HCT116 (cell line): ENCODE measurements at regions not wholly inside any gene's neighbourhood (a gene's known extent, or its start where the extent isn't known, plus 50 kb on each side); places are given as distances from the start of the nearest gene placed in this dataset.

ENCODE experiments used
- ATAC-seq: fragments of 200-7000 bp; cut with Tn5 transposase; 2 replicates; pipeline ENCODE4 v1.9.1; 2020; ENCODE audit warnings: mild to moderate bottlenecking, moderate library complexity
- BruUV-seq: library from RNA; stranded (reverse); fragments of 400-500 nt; replicated peaks from 2 replicates; lab custom pipeline; 2021; lab: Mats Ljungman, UMichigan
- CTCF ChIA-PET: fragments of 300-600 bp; sonication (Branson Sonifier 250); formaldehyde crosslinking; loops from one replicate; lab custom pipeline; 2021; ENCODE audit warnings: antibody characterized with exemption; lab: Charles Lee
- POLR2A ChIA-PET: fragments of 300-600, 350-600 bp; sonication (Branson Sonifier 250); formaldehyde crosslinking; loops from one replicate; lab custom pipeline; 2021; ENCODE audit warnings: antibody characterized with exemption; lab: Charles Lee
- RAD21 ChIA-PET, 2 experiments: fragments of 300-600 bp; sonication (Branson Sonifier 250); formaldehyde crosslinking; loops; one replicate each; lab custom pipeline; 2023; ENCODE audit warnings: low total read pairs in 2 of 2; ENCODE audit not compliant: uncharacterized antibody in 2 of 2, unreplicated experiment in 2 of 2, low non-redundant PET in 1 of 2; lab: Charles Lee
- DNase-seq: peaks from one replicate; pipeline ENCODE4 v3.0.0-alpha.2; 2010; ENCODE audit warnings: low read depth, low spot score
- H2AFZ ChIP-seq: fragments of 200-600 bp; shearing (Covaris generic), sonication (generic); 2 replicates; pipeline ENCODE4 v1.6.1; 2017; ENCODE audit warnings: low read depth, mixed run types, mixed read lengths, antibody characterized with exemption, low read length; ENCODE audit not compliant: poor library complexity, severe bottlenecking
- H3K27ac ChIP-seq: 2 replicates; pipeline ENCODE4 v1.5.1; 2012; ENCODE audit warnings: low read depth, low read length
- H3K27me3 ChIP-seq: fragments of 200-600 bp; sonication (generic); 2 replicates; pipeline ENCODE4 v1.6.1; 2016; ENCODE audit warnings: mixed run types, low read length, mixed read lengths; ENCODE audit not compliant: insufficient read depth
- H3K36me3 ChIP-seq, 2 experiments: fragments of 200-500 bp in 1 of 2; fragments of 200-600 bp in 1 of 2; sonication (Bioruptor generic) in 1 of 2; sonication (generic) in 1 of 2; 2 replicates each; pipeline versions ENCODE4 v1.5.1 to v1.6.1; 2014 to 2016; ENCODE audit warnings: low read length in 2 of 2, inconsistent platforms in 1 of 2, mixed read lengths in 1 of 2, mixed run types in 1 of 2; ENCODE audit not compliant: insufficient read depth in 2 of 2, control insufficient read depth in 1 of 2
- H3K4me1 ChIP-seq, 2 experiments: fragments of 200-600 bp in 1 of 2; sonication (generic) in 1 of 2; 2 replicates each; pipeline versions ENCODE4 v1.5.1 to v1.6.1; 2012 to 2017; ENCODE audit warnings: low read length in 2 of 2, inconsistent platforms in 1 of 2, mild to moderate bottlenecking in 1 of 2, mixed read lengths in 1 of 2, mixed run types in 1 of 2, moderate library complexity in 1 of 2; ENCODE audit not compliant: insufficient read depth in 2 of 2, control insufficient read depth in 1 of 2
- H3K4me2 ChIP-seq: fragments of 200-600 bp; sonication (generic); 2 replicates; pipeline ENCODE4 v1.6.1; 2017; ENCODE audit warnings: mixed run types, low read length, mixed read lengths
- H3K4me3 ChIP-seq, 2 experiments: fragments of 200-600 bp in 1 of 2; sonication (generic) in 1 of 2; replicated peaks in 1 of 2; 2 replicates each; pipeline ENCODE4 v1.5.1; 2011 to 2016; ENCODE audit warnings: low read length in 2 of 2, control low read depth in 1 of 2, low read depth in 1 of 2, mild to moderate bottlenecking in 1 of 2, mixed read lengths in 1 of 2, mixed run types in 1 of 2
- H3K79me2 ChIP-seq: fragments of 200-600 bp; sonication (generic); 2 replicates; pipeline ENCODE4 v1.6.1; 2017; ENCODE audit warnings: mild to moderate bottlenecking, mixed run types, low read length, moderate library complexity, mixed read lengths; ENCODE audit not compliant: insufficient read depth
- H3K9ac ChIP-seq: fragments of 200-600 bp; sonication (generic); 2 replicates; pipeline ENCODE4 v1.6.1; 2016; ENCODE audit warnings: low read length, mixed read lengths
- H3K9me2 ChIP-seq: fragments of 200-600 bp; sonication (generic), shearing (Covaris generic); 2 replicates; pipeline ENCODE4 v1.6.1; 2017; ENCODE audit warnings: mixed run types, mild to moderate bottlenecking, moderate library complexity; ENCODE audit not compliant: insufficient read depth
- H3K9me3 ChIP-seq, 2 experiments: fragments of 200-500 bp in 1 of 2; fragments of 200-600 bp in 1 of 2; sonication (Bioruptor generic) in 1 of 2; sonication (generic) in 1 of 2; 2 replicates each; pipeline ENCODE4 v1.6.1; 2014 to 2017; ENCODE audit warnings: low read length in 2 of 2, mixed read lengths in 2 of 2, inconsistent platforms in 1 of 2, low read depth in 1 of 2, mild to moderate bottlenecking in 1 of 2, mixed run types in 1 of 2, moderate library complexity in 1 of 2; ENCODE audit not compliant: control insufficient read depth in 1 of 2, insufficient read depth in 1 of 2
- H4K20me1 ChIP-seq: fragments of 200-600 bp; sonication (generic), shearing (Covaris generic); 2 replicates; pipeline ENCODE4 v1.6.1; 2017; ENCODE audit warnings: mixed run types, mild to moderate bottlenecking, moderate library complexity; ENCODE audit not compliant: insufficient read depth
- RAD21 ChIP-seq: IDR thresholded peaks from 2 replicates; pipeline ENCODE4 v1.6.1; 2012; ENCODE audit warnings: low read depth, mild to moderate bottlenecking
- TCF7L2 ChIP-seq: IDR thresholded peaks from 2 replicates; pipeline ENCODE4 v1.7.0; 2011; ENCODE audit warnings: borderline replicate concordance, inconsistent platforms; ENCODE audit not compliant: insufficient read depth, insufficient read length; ENCODE audit errors: extremely low read depth
- ZFX ChIP-seq: fragments of 450-650 bp; IDR thresholded peaks from 2 replicates; pipeline ENCODE4 v1.6.1; 2017
- ZNF274 ChIP-seq: fragments of 200-500 bp; sonication (Bioruptor generic); IDR thresholded peaks from 2 replicates; pipeline ENCODE4 v1.6.1; 2014; ENCODE audit warnings: mild to moderate bottlenecking, low read depth, low read length, inconsistent platforms
- intact Hi-C: fragments of 100-400 bp; cut with micrococcal nuclease; formaldehyde crosslinking; loops from 2 replicates; pipeline ENCODE4 v1.10.0; 2022
- TF ChIP-seq, protein P1 (sequence below), 3 experiments: fragments of 200-600 bp in 1 of 3; sonication (generic) in 1 of 3; IDR thresholded peaks in 2 of 3; conservative IDR thresholded peaks in 1 of 3; 2 replicates each; pipeline ENCODE4 v1.5.1; 2012 to 2017; ENCODE audit warnings: low read depth in 2 of 3, low read length in 2 of 3, antibody characterized with exemption in 1 of 3, borderline replicate concordance in 1 of 3, control low read depth in 1 of 3, mild to moderate bottlenecking in 1 of 3, mixed read lengths in 1 of 3, mixed run types in 1 of 3, moderate library complexity in 1 of 3; ENCODE audit not compliant: insufficient read depth in 1 of 3
- TF ChIP-seq, protein P2 (sequence below): IDR thresholded peaks from 2 replicates; pipeline ENCODE4 v1.6.1; 2012

DNA sequence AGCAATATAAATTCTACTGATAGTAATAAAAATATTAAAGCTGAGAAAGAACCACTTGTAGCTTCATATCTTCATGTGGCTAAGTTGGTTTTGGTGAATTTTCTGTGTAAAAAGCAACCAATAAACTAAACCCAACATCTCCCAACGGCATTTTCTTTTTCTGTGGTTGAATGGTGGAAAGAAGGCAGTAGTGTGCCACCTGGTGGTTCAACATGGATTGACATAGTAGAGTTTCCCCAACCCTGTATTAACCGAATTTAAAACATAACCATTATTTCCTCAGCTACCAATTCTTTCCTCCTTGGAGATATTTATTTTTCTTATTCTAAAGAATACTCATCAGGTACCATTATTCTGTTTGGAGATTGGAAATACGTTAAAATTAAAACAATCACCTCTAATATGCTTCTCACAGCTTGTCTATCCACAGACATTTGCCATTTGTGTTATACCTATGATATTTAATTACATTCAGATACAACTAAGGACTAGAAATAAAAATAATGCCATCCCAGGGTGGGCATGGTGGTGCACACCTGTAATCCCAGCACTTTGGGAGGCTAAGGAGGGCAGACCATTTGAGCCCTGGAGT, 117.1 kb upstream of the EEF1E1 start:
- Histone ChIP-seq H3K4me2 (peak overlapping the region; percentile 33; the same call in 1 of the 2 replicates), H3K9me2 (no peaks in the 10 kb centered on the region), H3K4me1 (no peaks in the 10 kb centered on the region), H2AFZ (peak overlapping the region; percentile 85), H3K79me2 (no peaks in the 10 kb centered on the region), H3K27me3 (no peaks in the 10 kb centered on the region), H3K9ac (no peak overlapping the region), H3K9me3 (no peaks in the 10 kb centered on the region), H4K20me1 (no peaks in the 10 kb centered on the region), H3K27ac (no peak overlapping the region), H3K4me3 (no peak overlapping the region), H3K36me3 (no peaks in the 10 kb centered on the region)
- CTCF ChIA-PET = interaction anchor here (0.7 to 3.7 kb wide), 15 partner anchors 9 to 496 kb away, joined by 3 to 198 read pairs (median 5); no protein-coding TSS in a partner anchor
- POLR2A ChIA-PET = interaction anchor here (1.5 kb wide), 1 partner anchor 88 kb away, joined by 10 read pairs; no protein-coding TSS in a partner anchor
- intact Hi-C loops = loop anchor here (1.0 to 5.0 kb wide), 3 partner anchors 47 to 497 kb away; no protein-coding TSS in a partner anchor
- TF ChIP-seq, protein P1, sequence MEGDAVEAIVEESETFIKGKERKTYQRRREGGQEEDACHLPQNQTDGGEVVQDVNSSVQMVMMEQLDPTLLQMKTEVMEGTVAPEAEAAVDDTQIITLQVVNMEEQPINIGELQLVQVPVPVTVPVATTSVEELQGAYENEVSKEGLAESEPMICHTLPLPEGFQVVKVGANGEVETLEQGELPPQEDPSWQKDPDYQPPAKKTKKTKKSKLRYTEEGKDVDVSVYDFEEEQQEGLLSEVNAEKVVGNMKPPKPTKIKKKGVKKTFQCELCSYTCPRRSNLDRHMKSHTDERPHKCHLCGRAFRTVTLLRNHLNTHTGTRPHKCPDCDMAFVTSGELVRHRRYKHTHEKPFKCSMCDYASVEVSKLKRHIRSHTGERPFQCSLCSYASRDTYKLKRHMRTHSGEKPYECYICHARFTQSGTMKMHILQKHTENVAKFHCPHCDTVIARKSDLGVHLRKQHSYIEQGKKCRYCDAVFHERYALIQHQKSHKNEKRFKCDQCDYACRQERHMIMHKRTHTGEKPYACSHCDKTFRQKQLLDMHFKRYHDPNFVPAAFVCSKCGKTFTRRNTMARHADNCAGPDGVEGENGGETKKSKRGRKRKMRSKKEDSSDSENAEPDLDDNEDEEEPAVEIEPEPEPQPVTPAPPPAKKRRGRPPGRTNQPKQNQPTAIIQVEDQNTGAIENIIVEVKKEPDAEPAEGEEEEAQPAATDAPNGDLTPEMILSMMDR (IDR thresholded peaks at IDR 0.05 in 2 of 3, conservative IDR thresholded peaks at IDR 0.05 in 1 of 3; ENCODE audit: borderline replicate concordance in 1 of 3, insufficient read depth in 1 of 3, low read depth in 2 of 3, low read length in 2 of 3) = peak; percentile 68 to 81 (median 69)
- peak; percentile 77 for TF ChIP-seq RAD21
- TF ChIP-seq ZFX = no peak
- TF ChIP-seq TCF7L2 = no peak
- RAD21 ChIA-PET = interaction anchor here (0.5 to 3.4 kb wide), 6 partner anchors 47 to 117 kb away, joined by 3 to 37 read pairs (median 8); partner anchors contain the start of gene EEF1E1 (in 1 of the 2)
- no TSS peak for BruUV-seq
- DNase-seq (peak; percentile 23), ATAC-seq (peak; percentile 78)

- no peak overlapping the region for H3K4me3 ChIP-seq
- H3K9me2 ChIP-seq = no peaks in the 10 kb centered on the region
- no TSS peak for BruUV-seq
- no peak overlapping the region for H3K9ac ChIP-seq
- peak overlapping the region; percentile 85 for H2AFZ ChIP-seq
- RAD21 ChIA-PET = interaction anchor here (0.5 to 3.4 kb wide), 6 partner anchors 47 to 117 kb away, joined by 3 to 37 read pairs (median 8); partner anchors contain the start of gene EEF1E1 (in 1 of the 2)
- H3K27me3 ChIP-seq = no peaks in the 10 kb centered on the region
- H3K4me2 ChIP-seq = peak overlapping the region; percentile 33; the same call in 1 of the 2 replicates
- intact Hi-C loops = loop anchor here (1.0 to 5.0 kb wide), 3 partner anchors 47 to 497 kb away; no protein-coding TSS in a partner anchor
- no peaks in the 10 kb centered on the region for H3K9me3 ChIP-seq
- TF ChIP-seq, protein P2, sequence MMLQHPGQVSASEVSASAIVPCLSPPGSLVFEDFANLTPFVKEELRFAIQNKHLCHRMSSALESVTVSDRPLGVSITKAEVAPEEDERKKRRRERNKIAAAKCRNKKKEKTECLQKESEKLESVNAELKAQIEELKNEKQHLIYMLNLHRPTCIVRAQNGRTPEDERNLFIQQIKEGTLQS = no peak
- TF ChIP-seq ZNF274 = no peak
- TF ChIP-seq, all 23 proteins: peak for 0
- CTCF ChIA-PET = interaction anchor here (0.7 to 3.7 kb wide), 15 partner anchors 9 to 496 kb away, joined by 3 to 198 read pairs (median 5); no protein-coding TSS in a partner anchor
- DNase-seq = no peak
- POLR2A ChIA-PET = interaction anchor here (0.6 to 1.5 kb wide), 3 partner anchors 86 to 99 kb away, joined by 3 to 10 read pairs (median 3); no protein-coding TSS in a partner anchor
- ATAC-seq = no peak
- no peaks in the 10 kb centered on the region for H4K20me1 ChIP-seq
- H3K27ac ChIP-seq = no peak overlapping the region
- no peaks in the 10 kb centered on the region for H3K79me2 ChIP-seq
- H3K36me3 ChIP-seq = no peaks in the 10 kb centered on the region
- no peaks in the 10 kb centered on the region for H3K4me1 ChIP-seq
These were observed 116.5 kb upstream of the EEF1E1 start for GRCh38 chr6:8218861-8219260.
